ENCODE measurements at regions not wholly inside any gene's neighbourhood (a gene's known extent, or its start where the extent isn't known, plus 50 kb on each side); places are given as distances from the start of the nearest gene placed in this dataset.

DNA sequence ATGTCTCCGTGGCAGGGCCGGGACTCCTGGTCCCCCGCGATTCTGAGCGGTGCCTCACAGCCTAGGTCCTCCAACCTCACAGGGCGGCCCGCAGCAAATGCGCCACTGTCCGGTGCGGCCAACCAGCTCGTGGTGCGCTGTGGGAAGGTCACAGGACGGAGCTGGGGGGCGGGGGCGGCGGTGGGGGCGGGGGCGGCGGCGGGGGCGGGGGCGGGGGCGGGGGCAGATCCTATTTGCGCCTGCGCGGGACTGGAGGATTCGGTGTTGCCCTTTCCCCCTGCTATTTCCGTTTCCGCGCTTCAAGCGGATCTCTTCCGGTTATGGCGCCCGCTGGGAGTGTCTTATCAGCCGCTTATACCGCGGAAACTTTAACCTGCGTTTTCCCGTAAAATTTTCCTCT is 106.7 kb upstream of the SNRPN start:
- no peak for TF ChIP-seq JUN (CRISPR knock-in tag; IDR thresholded peaks at IDR 0.05)
- TF ChIP-seq, protein P1, sequence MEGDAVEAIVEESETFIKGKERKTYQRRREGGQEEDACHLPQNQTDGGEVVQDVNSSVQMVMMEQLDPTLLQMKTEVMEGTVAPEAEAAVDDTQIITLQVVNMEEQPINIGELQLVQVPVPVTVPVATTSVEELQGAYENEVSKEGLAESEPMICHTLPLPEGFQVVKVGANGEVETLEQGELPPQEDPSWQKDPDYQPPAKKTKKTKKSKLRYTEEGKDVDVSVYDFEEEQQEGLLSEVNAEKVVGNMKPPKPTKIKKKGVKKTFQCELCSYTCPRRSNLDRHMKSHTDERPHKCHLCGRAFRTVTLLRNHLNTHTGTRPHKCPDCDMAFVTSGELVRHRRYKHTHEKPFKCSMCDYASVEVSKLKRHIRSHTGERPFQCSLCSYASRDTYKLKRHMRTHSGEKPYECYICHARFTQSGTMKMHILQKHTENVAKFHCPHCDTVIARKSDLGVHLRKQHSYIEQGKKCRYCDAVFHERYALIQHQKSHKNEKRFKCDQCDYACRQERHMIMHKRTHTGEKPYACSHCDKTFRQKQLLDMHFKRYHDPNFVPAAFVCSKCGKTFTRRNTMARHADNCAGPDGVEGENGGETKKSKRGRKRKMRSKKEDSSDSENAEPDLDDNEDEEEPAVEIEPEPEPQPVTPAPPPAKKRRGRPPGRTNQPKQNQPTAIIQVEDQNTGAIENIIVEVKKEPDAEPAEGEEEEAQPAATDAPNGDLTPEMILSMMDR (IDR thresholded peaks at IDR 0.05): no peak
- TF ChIP-seq FOXP1 (CRISPR knock-in tag; IDR thresholded peaks at IDR 0.05; ENCODE audit: borderline replicate concordance): no peak
- TF ChIP-seq, protein P2, sequence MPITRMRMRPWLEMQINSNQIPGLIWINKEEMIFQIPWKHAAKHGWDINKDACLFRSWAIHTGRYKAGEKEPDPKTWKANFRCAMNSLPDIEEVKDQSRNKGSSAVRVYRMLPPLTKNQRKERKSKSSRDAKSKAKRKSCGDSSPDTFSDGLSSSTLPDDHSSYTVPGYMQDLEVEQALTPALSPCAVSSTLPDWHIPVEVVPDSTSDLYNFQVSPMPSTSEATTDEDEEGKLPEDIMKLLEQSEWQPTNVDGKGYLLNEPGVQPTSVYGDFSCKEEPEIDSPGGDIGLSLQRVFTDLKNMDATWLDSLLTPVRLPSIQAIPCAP (CRISPR knock-in tag; IDR thresholded peaks at IDR 0.05): no peak
- no peak for TF ChIP-seq USF1 (CRISPR knock-in tag; IDR thresholded peaks at IDR 0.05)
- no peak for TF ChIP-seq ZBTB21 (CRISPR knock-in tag; IDR thresholded peaks at IDR 0.05; ENCODE audit: borderline replicate concordance)
- TF ChIP-seq NR1H2 (CRISPR knock-in tag; IDR thresholded peaks at IDR 0.05): no peak
- no peak for TF ChIP-seq E2F5 (CRISPR knock-in tag; IDR thresholded peaks at IDR 0.05)
- TF ChIP-seq ATF3 (CRISPR knock-in tag; conservative IDR thresholded peaks at IDR 0.05): no peak
